Chondrocyte (in vitro differentiated cells): ENCODE measurements at regions not wholly inside any gene's neighbourhood (a gene's known extent, or its start where the extent isn't known, plus 50 kb on each side); places are given as distances from the start of the nearest gene placed in this dataset.

ENCODE experiments used
- DNase-seq: peaks from one replicate; pipeline ENCODE4 v3.0.0; 2021; ENCODE audit warnings: mixed read lengths, low spot score
- H3K27ac Mint-ChIP-seq: one replicate; pipeline ENCODE4 v1.8.0; 2021; ENCODE audit warnings: mild to moderate bottlenecking, moderate library complexity, mixed read lengths; ENCODE audit not compliant: unreplicated experiment
- H3K27me3 Mint-ChIP-seq: 2 replicates; pipeline ENCODE4 v1.8.0; 2021; ENCODE audit warnings: low read depth, mixed read lengths
- H3K36me3 Mint-ChIP-seq: 2 replicates; pipeline ENCODE4 v1.8.0; 2021; ENCODE audit warnings: low read depth, mixed read lengths
- H3K4me1 Mint-ChIP-seq: 2 replicates; pipeline ENCODE4 v1.8.0; 2021; ENCODE audit warnings: low read depth, mild to moderate bottlenecking, mixed read lengths
- H3K4me3 Mint-ChIP-seq: one replicate; pipeline ENCODE4 v1.8.0; 2021; ENCODE audit warnings: mild to moderate bottlenecking, moderate library complexity, mixed read lengths; ENCODE audit not compliant: unreplicated experiment
- H3K9me3 Mint-ChIP-seq: 2 replicates; pipeline ENCODE4 v1.8.0; 2021; ENCODE audit warnings: low read depth, mixed read lengths
- CTCF ChIP-seq: fragments of 200-600 bp; sonication (generic); IDR thresholded peaks from 2 replicates; pipeline ENCODE4 v1.5.0; 2021; ENCODE audit warnings: antibody characterized with exemption, mild to moderate bottlenecking, moderate library complexity

GRCh38 chr9:85115473-85115872, 445.9 kb downstream of the NTRK2 start:
- Mint-ChIP-seq H3K4me1 (peaks cover 7% of the 10 kb centered on the region), H3K27ac (no peak overlapping the region), H3K36me3 (peaks cover 2% of the 10 kb centered on the region), H3K4me3 (no peak overlapping the region), H3K27me3 (peaks cover 13% of the 10 kb centered on the region), H3K9me3 (no peaks in the 10 kb centered on the region)
- no peak for DNase-seq
- TF ChIP-seq CTCF: no peak

GRCh38 chr9:85114799-85115198, 445.3 kb downstream of the NTRK2 start:
- H3K27ac Mint-ChIP-seq: no peak overlapping the region
- DNase-seq: no peak
- H3K27me3 Mint-ChIP-seq: peaks cover 10% of the 10 kb centered on the region
- H3K4me3 Mint-ChIP-seq: no peak overlapping the region
- H3K9me3 Mint-ChIP-seq: no peaks in the 10 kb centered on the region
- H3K36me3 Mint-ChIP-seq: peaks cover 2% of the 10 kb centered on the region
- no peak for TF ChIP-seq CTCF
- H3K4me1 Mint-ChIP-seq: peaks cover 7% of the 10 kb centered on the region

GRCh38 chr9:85112933-85113418, 443.4 kb downstream of the NTRK2 start:
- Mint-ChIP-seq H3K27ac (no peak overlapping the region), H3K9me3 (no peaks in the 10 kb centered on the region), H3K27me3 (peaks cover 11% of the 10 kb centered on the region), H3K4me3 (no peak overlapping the region), H3K4me1 (peaks cover 7% of the 10 kb centered on the region), H3K36me3 (peaks cover 2% of the 10 kb centered on the region)
- no peak for DNase-seq
- TF ChIP-seq CTCF: no peak

- Mint-ChIP-seq H3K27ac (no peak overlapping the region), H3K9me3 (no peaks in the 10 kb centered on the region), H3K36me3 (peaks cover 2% of the 10 kb centered on the region), H3K4me3 (no peak overlapping the region), H3K4me1 (peaks cover 7% of the 10 kb centered on the region), H3K27me3 (peaks cover 11% of the 10 kb centered on the region)
- no peak for TF ChIP-seq CTCF
- no peak for DNase-seq
Observed at GRCh38 chr9:85112391-85112790, 442.9 kb downstream of the NTRK2 start.

GRCh38 chr9:85108746-85109145, 439.2 kb downstream of the NTRK2 start:
- Mint-ChIP-seq H3K4me3 (no peak overlapping the region), H3K36me3 (no peaks in the 10 kb centered on the region), H3K4me1 (peaks cover 4% of the 10 kb centered on the region), H3K9me3 (peaks cover 2% of the 10 kb centered on the region), H3K27me3 (peaks cover 21% of the 10 kb centered on the region), H3K27ac (no peak overlapping the region)
- TF ChIP-seq CTCF: no peak
- no peak for DNase-seq
